Panc1 (cell line): ENCODE measurements at regions not wholly inside any gene's neighbourhood (a gene's known extent, or its start where the extent isn't known, plus 50 kb on each side); places are given as distances from the start of the nearest gene placed in this dataset.

Experiments used
- ATAC-seq: fragments of 200-7000 bp; cut with Tn5 transposase; 2 replicates; pipeline ENCODE4 v1.9.1; 2020; ENCODE audit warnings: mild to moderate bottlenecking, moderate library complexity
- BruUV-seq: library from RNA; stranded (reverse); fragments of 400-500 nt; replicated peaks from 2 replicates; lab custom pipeline; 2021; lab: Mats Ljungman, UMichigan
- CTCF ChIA-PET: fragments of 300-600 bp; sonication (Branson Sonifier 250); formaldehyde crosslinking; loops from one replicate; lab custom pipeline; 2022; ENCODE audit warnings: antibody characterized with exemption; lab: Charles Lee
- POLR2A ChIA-PET: fragments of 300-600 bp; sonication (Branson Sonifier 250); formaldehyde crosslinking; loops from one replicate; lab custom pipeline; 2022; ENCODE audit warnings: antibody characterized with exemption; lab: Charles Lee
- DNase-seq: peaks from one replicate; pipeline ENCODE4 v3.0.0-alpha.2; 2010; ENCODE audit warnings: low read depth, low spot score
- H3K27ac ChIP-seq: 2 replicates; pipeline ENCODE4 v1.5.1; 2011; ENCODE audit warnings: mild to moderate bottlenecking, low read length, inconsistent platforms
- H3K27me3 ChIP-seq: fragments of 200-500 bp; sonication (Bioruptor generic); 2 replicates; pipeline ENCODE4 v1.6.0; 2014; ENCODE audit warnings: low read length, inconsistent platforms; ENCODE audit not compliant: control insufficient read depth, insufficient read depth
- H3K36me3 ChIP-seq: fragments of 200-500 bp; sonication (Bioruptor generic); 2 replicates; pipeline ENCODE4 v1.5.1; 2014; ENCODE audit warnings: inconsistent platforms, mild to moderate bottlenecking, low read length, moderate library complexity; ENCODE audit not compliant: control insufficient read depth, insufficient read depth
- H3K4me1 ChIP-seq: 2 replicates; pipeline ENCODE4 v1.5.1; 2011; ENCODE audit warnings: inconsistent platforms, mild to moderate bottlenecking, low read length, moderate library complexity; ENCODE audit not compliant: control insufficient read depth, insufficient read depth
- H3K4me3 ChIP-seq, 2 experiments: 2 replicates each; pipeline ENCODE4 v1.5.1; 2011 to 2012; ENCODE audit warnings: low read depth in 2 of 2, low read length in 2 of 2, mild to moderate bottlenecking in 2 of 2, inconsistent platforms in 1 of 2, moderate library complexity in 1 of 2
- H3K9me3 ChIP-seq: fragments of 200-500 bp; sonication (Bioruptor generic); 2 replicates; pipeline ENCODE4 v1.5.1; 2014; ENCODE audit warnings: low read depth, mild to moderate bottlenecking, inconsistent platforms, low read length, moderate library complexity; ENCODE audit not compliant: control insufficient read depth, insufficient read depth
- POLR2AphosphoS5 ChIP-seq: IDR thresholded peaks from 2 replicates; pipeline ENCODE4 v1.6.1; 2012; ENCODE audit warnings: mild to moderate bottlenecking, low read depth, low read length, moderate library complexity
- SIN3A ChIP-seq: IDR thresholded peaks from 2 replicates; pipeline ENCODE4 v1.6.1; 2012; ENCODE audit warnings: low read depth, mild to moderate bottlenecking, low read length, moderate library complexity, borderline replicate concordance; ENCODE audit not compliant: insufficient read depth
- TCF7L2 ChIP-seq: IDR thresholded peaks from 2 replicates; pipeline ENCODE4 v1.6.1; 2011; ENCODE audit warnings: mild to moderate bottlenecking, low read depth, low read length, inconsistent platforms
- in situ Hi-C: cut with HindIII; loops from 2 replicates; pipeline ENCODE4 v1.10.0; 2016; ENCODE audit warnings: low sequenced_read_pairs, low pct_unique_long_range_greater_than_20kb
- intact Hi-C: fragments of 100-400 bp; cut with micrococcal nuclease; formaldehyde crosslinking; loops from one replicate; pipeline ENCODE4 v1.10.0; 2022; ENCODE audit not compliant: unreplicated experiment
- TF ChIP-seq, protein P1 (sequence below): fragments of 450-650 bp; IDR thresholded peaks from 2 replicates; pipeline ENCODE4 v1.5.1; 2017; ENCODE audit warnings: mild to moderate bottlenecking
- TF ChIP-seq, protein P2 (sequence below), 2 experiments: IDR thresholded peaks; 2 replicates each; pipeline ENCODE4 v1.6.1; 2011 to 2012; ENCODE audit warnings: low read depth in 2 of 2, control low read depth in 1 of 2, low read length in 1 of 2, mild to moderate bottlenecking in 1 of 2, moderate library complexity in 1 of 2; ENCODE audit not compliant: insufficient read depth in 1 of 2

DNA sequence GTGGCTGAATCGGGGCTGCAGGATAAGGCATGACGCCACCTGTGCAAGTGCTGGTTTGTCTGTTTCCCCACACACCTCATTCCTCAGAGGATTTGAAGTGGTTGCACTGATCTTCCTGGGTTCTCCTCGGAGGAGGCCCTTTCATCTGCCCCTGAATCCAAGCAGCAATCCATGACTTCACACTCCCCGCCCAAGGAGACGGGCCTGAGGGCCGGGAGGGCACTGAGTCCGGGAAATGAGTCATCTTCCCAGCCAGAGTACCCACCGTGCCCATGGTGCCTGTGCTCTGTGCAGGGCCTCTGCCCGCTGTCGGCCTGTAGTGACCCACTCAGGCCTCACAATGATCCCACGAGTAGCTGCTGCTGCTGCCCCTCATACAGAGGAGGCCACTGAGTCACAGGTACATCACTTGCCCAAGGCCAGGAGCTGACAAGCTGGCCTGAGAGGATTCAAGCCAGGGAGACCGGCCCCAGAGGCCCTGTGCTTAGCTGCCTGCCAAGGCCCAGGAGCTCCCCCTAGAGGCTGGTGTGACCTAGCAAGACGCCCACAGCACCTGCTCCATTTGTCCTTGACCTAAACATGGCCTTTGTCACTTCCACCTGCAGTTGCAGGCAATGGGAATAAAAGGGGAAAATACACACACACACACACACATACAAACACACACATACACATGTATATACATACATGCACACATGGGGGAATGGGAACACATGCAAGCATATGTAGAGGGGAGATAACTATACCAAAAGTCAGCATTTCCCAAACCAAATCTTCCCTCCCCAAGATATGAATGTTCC, 240.0 kb downstream of the C16orf95 start:
- Histone ChIP-seq H3K27me3 (no peaks in the 10 kb centered on the region), H3K4me3 (no peak overlapping the region), H3K9me3 (peaks cover 13% of the 10 kb centered on the region; the same call in 1 of the 2 replicates), H3K27ac (no peak overlapping the region), H3K4me1 (no peaks in the 10 kb centered on the region), H3K36me3 (no peaks in the 10 kb centered on the region)
- TF ChIP-seq, protein P1, sequence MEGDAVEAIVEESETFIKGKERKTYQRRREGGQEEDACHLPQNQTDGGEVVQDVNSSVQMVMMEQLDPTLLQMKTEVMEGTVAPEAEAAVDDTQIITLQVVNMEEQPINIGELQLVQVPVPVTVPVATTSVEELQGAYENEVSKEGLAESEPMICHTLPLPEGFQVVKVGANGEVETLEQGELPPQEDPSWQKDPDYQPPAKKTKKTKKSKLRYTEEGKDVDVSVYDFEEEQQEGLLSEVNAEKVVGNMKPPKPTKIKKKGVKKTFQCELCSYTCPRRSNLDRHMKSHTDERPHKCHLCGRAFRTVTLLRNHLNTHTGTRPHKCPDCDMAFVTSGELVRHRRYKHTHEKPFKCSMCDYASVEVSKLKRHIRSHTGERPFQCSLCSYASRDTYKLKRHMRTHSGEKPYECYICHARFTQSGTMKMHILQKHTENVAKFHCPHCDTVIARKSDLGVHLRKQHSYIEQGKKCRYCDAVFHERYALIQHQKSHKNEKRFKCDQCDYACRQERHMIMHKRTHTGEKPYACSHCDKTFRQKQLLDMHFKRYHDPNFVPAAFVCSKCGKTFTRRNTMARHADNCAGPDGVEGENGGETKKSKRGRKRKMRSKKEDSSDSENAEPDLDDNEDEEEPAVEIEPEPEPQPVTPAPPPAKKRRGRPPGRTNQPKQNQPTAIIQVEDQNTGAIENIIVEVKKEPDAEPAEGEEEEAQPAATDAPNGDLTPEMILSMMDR, result peak; percentile 89
- TF ChIP-seq, protein P2, sequence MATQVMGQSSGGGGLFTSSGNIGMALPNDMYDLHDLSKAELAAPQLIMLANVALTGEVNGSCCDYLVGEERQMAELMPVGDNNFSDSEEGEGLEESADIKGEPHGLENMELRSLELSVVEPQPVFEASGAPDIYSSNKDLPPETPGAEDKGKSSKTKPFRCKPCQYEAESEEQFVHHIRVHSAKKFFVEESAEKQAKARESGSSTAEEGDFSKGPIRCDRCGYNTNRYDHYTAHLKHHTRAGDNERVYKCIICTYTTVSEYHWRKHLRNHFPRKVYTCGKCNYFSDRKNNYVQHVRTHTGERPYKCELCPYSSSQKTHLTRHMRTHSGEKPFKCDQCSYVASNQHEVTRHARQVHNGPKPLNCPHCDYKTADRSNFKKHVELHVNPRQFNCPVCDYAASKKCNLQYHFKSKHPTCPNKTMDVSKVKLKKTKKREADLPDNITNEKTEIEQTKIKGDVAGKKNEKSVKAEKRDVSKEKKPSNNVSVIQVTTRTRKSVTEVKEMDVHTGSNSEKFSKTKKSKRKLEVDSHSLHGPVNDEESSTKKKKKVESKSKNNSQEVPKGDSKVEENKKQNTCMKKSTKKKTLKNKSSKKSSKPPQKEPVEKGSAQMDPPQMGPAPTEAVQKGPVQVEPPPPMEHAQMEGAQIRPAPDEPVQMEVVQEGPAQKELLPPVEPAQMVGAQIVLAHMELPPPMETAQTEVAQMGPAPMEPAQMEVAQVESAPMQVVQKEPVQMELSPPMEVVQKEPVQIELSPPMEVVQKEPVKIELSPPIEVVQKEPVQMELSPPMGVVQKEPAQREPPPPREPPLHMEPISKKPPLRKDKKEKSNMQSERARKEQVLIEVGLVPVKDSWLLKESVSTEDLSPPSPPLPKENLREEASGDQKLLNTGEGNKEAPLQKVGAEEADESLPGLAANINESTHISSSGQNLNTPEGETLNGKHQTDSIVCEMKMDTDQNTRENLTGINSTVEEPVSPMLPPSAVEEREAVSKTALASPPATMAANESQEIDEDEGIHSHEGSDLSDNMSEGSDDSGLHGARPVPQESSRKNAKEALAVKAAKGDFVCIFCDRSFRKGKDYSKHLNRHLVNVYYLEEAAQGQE (IDR thresholded peaks at IDR 0.05; ENCODE audit: insufficient read depth in 1 of 2, low read depth in 2 of 2, low read length in 1 of 2), result no peak
- TF ChIP-seq TCF7L2 (no peak), SIN3A (no peak)
- ChIA-PET POLR2A (no interaction called here), CTCF (interaction anchor here (0.7 to 0.9 kb wide), 3 partner anchors 15 to 502 kb away, joined by 4 to 11 read pairs (median 5); no protein-coding TSS in a partner anchor)
- intact Hi-C loops, result no loop called here
- peak; percentile 95 for ATAC-seq
- BruUV-seq, result no TSS peak
- in situ Hi-C loops, result no loop called here
- no peak for DNase-seq

DNA sequence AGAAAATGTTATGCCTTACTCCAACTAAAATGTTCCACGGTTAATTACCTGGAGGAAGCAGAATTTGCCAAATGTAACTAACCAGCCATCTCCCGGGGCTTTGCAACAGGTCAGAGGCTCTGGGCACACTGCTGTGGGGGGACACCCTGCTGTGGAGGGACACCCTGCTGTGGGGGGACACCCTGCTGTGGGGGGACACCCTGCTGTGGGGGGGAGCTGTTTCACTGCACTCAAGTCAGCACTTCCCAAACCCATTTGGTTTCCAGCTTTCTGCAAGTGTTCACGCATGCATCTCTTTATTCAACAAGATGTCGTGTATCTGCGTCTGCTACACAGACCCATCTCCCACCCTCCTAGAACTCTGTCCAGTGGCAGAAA, 239.5 kb downstream of the C16orf95 start:
- ATAC-seq, result no peak
- Histone ChIP-seq H3K4me3 (no peak overlapping the region), H3K9me3 (peaks cover 13% of the 10 kb centered on the region; the same call in 1 of the 2 replicates), H3K4me1 (no peaks in the 10 kb centered on the region), H3K27ac (no peak overlapping the region), H3K27me3 (no peaks in the 10 kb centered on the region), H3K36me3 (no peaks in the 10 kb centered on the region)
- DNase-seq, result no peak
- intact Hi-C loops, result no loop called here
- no TSS peak for BruUV-seq
- ChIA-PET CTCF (interaction anchor here (0.8 to 0.9 kb wide), 2 partner anchors 15 to 502 kb away, joined by 5 to 11 read pairs; no protein-coding TSS in a partner anchor), POLR2A (no interaction called here)
- in situ Hi-C loops, result no loop called here
- TF ChIP-seq, protein P2 (IDR thresholded peaks at IDR 0.05; ENCODE audit: insufficient read depth in 1 of 2, low read depth in 2 of 2, low read length in 1 of 2), result no peak
- TF ChIP-seq POLR2AphosphoS5 (no peak), SIN3A (no peak), TCF7L2 (no peak)
